ENCODE measurements at regions not wholly inside any gene's neighbourhood (a gene's known extent, or its start where the extent isn't known, plus 50 kb on each side); places are given as distances from the start of the nearest gene placed in this dataset.

DNA sequence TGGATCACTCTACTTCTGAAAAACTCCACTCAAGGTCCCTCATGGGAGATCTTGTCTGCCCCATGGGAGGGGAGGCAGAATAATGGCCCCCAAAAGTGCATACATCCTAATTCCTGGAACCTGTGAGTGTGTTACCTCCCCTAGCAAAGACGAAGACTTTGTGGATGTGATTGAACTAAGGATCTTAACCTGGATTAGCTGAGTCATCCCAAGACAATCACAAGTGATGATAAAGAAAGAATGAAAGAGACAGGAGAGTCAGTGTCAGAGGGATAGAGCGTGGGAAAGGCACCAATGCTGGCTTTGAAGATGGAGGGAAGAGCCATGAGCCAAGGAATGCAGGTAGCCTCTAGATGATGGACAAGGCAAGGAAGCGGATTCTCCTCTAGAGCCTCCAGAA lies 374.7 kb upstream of the DYNLRB2 start:
- Histone ChIP-seq H3K79me2 (ENCODE audit: low read length) (no peaks in the 10 kb centered on the region), H3K9ac (ENCODE audit: low read length) (no peak overlapping the region), H3K36me3 (ENCODE audit: low read depth, low read length) (no peaks in the 10 kb centered on the region), H3K4me2 (ENCODE audit: low read length) (no peak overlapping the region), H3K27me3 (ENCODE audit: low read length) (no peaks in the 10 kb centered on the region), H3K27ac (ENCODE audit: low read length) (no peak overlapping the region), H3K4me3 (ENCODE audit: low read length) (no peak overlapping the region), H3K9me3 (ENCODE audit: low read length) (no peaks in the 10 kb centered on the region), H4K20me1 (ENCODE audit: low read length) (no peaks in the 10 kb centered on the region), H3F3A (ENCODE audit: low read length, unreplicated experiment) (no peaks in the 10 kb centered on the region), H3K9me2 (replicated peaks; ENCODE audit: low read length) (no peaks in the 10 kb centered on the region), H2AFZ (ENCODE audit: low read length) (no peak overlapping the region), H3K4me1 (ENCODE audit: insufficient read depth, low read length) (no peaks in the 10 kb centered on the region)
- TF ChIP-seq EZH2phosphoT487 (IDR thresholded peaks at IDR 0.05; ENCODE audit: borderline replicate concordance, low read length) (no peak), EZH2 (IDR thresholded peaks at IDR 0.05; ENCODE audit: low read length, unreplicated experiment) (no peak)
- TF ChIP-seq, protein P1, sequence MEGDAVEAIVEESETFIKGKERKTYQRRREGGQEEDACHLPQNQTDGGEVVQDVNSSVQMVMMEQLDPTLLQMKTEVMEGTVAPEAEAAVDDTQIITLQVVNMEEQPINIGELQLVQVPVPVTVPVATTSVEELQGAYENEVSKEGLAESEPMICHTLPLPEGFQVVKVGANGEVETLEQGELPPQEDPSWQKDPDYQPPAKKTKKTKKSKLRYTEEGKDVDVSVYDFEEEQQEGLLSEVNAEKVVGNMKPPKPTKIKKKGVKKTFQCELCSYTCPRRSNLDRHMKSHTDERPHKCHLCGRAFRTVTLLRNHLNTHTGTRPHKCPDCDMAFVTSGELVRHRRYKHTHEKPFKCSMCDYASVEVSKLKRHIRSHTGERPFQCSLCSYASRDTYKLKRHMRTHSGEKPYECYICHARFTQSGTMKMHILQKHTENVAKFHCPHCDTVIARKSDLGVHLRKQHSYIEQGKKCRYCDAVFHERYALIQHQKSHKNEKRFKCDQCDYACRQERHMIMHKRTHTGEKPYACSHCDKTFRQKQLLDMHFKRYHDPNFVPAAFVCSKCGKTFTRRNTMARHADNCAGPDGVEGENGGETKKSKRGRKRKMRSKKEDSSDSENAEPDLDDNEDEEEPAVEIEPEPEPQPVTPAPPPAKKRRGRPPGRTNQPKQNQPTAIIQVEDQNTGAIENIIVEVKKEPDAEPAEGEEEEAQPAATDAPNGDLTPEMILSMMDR (conservative IDR thresholded peaks at IDR 0.05; ENCODE audit: low read depth, low read length) = no peak
- ChIA-PET POLR2A (ENCODE audit: unreplicated experiment) (no interaction called here), CTCF (no interaction called here)
- intact Hi-C loops (cut with micrococcal nuclease) = no loop called here
- ATAC-seq (no peak), DNase-seq (no peak)
- BruUV-seq (replicated peaks) = no TSS peak

DNA sequence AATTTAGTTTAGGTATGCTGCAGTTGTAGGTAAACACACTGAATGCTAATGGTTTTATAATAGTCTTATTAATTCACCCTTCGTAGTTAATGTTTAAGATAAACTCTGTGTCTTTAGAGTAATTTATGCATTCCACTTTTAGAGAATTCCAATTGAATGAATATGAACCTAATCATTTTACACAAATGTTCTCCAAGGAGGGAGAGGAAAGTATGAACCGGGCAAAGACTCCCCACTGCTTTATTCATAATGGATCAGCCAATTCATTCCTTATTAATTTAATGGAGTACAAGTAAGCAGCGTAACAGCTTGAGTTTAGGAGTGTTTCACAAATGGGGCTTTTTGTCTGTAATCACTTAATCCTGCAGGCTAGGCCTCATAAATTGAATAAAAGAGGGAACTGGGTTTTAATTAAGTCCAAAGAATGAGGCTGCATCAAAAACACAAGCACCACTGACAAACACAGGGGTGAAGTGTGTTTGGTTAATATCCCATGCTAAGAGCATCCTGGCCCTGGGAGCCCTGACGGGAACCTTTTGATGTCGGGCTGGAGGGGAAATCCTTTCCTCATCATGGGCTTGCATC lies 375.7 kb upstream of the DYNLRB2 start:
- Histone ChIP-seq H3K9me3 (ENCODE audit: low read length) (no peaks in the 10 kb centered on the region), H3K79me2 (ENCODE audit: low read length) (no peaks in the 10 kb centered on the region), H4K20me1 (ENCODE audit: low read length) (no peaks in the 10 kb centered on the region), H3K4me1 (ENCODE audit: insufficient read depth, low read length) (no peaks in the 10 kb centered on the region), H3K36me3 (ENCODE audit: low read depth, low read length) (no peaks in the 10 kb centered on the region), H3K4me3 (ENCODE audit: low read length) (no peak overlapping the region), H3F3A (ENCODE audit: low read length, unreplicated experiment) (no peaks in the 10 kb centered on the region), H3K27me3 (ENCODE audit: low read length) (no peaks in the 10 kb centered on the region), H3K4me2 (ENCODE audit: low read length) (no peak overlapping the region), H2AFZ (ENCODE audit: low read length) (no peak overlapping the region), H3K9ac (ENCODE audit: low read length) (no peak overlapping the region), H3K27ac (ENCODE audit: low read length) (no peak overlapping the region), H3K9me2 (replicated peaks; ENCODE audit: low read length) (no peaks in the 10 kb centered on the region)
- ChIA-PET CTCF (no interaction called here), POLR2A (ENCODE audit: unreplicated experiment) (no interaction called here)
- no peak for ATAC-seq
- BruUV-seq (replicated peaks) = no TSS peak
- intact Hi-C loops (cut with micrococcal nuclease) = no loop called here
- no peak for TF ChIP-seq EZH2 (IDR thresholded peaks at IDR 0.05; ENCODE audit: low read length, unreplicated experiment)
- TF ChIP-seq EZH2phosphoT487 (IDR thresholded peaks at IDR 0.05; ENCODE audit: borderline replicate concordance, low read length) = no peak
- TF ChIP-seq, protein P1 (conservative IDR thresholded peaks at IDR 0.05; ENCODE audit: low read depth, low read length) = no peak
- no peak for DNase-seq

DNA sequence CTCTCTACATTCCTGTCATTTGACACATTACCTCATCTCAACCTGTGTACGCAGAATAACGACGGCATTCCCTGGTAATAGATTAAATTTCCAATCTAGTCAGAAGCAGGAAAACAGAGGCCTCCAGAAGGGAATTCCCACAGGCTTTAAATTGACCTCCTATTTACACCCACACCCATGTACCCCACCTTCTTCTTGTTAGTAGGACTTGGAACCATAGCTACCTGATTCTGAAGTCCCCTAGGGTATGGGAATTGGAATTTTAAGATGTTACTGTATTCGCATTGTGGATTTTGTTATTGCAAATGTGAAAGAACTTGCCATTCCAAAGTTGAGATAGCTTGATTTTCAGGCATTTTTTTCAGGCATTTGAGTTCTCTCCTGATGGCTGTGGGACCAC lies 377.5 kb upstream of the DYNLRB2 start:
- intact Hi-C loops (cut with micrococcal nuclease) = no loop called here
- H3K27ac ChIP-seq (ENCODE audit: low read length) = no peak overlapping the region
- no peaks in the 10 kb centered on the region for H3K9me2 ChIP-seq (replicated peaks; ENCODE audit: low read length)
- no peaks in the 10 kb centered on the region for H3K4me1 ChIP-seq (ENCODE audit: insufficient read depth, low read length)
- H4K20me1 ChIP-seq (ENCODE audit: low read length) = no peaks in the 10 kb centered on the region
- no peak overlapping the region for H3K4me3 ChIP-seq (ENCODE audit: low read length)
- CTCF ChIA-PET = no interaction called here
- H3K9ac ChIP-seq (ENCODE audit: low read length) = no peak overlapping the region
- H3K79me2 ChIP-seq (ENCODE audit: low read length) = no peaks in the 10 kb centered on the region
- ATAC-seq (no peak), DNase-seq (no peak)
- no peak overlapping the region for H2AFZ ChIP-seq (ENCODE audit: low read length)
- no peak for TF ChIP-seq EZH2 (IDR thresholded peaks at IDR 0.05; ENCODE audit: low read length, unreplicated experiment)
- POLR2A ChIA-PET (ENCODE audit: unreplicated experiment) = no interaction called here
- no peaks in the 10 kb centered on the region for H3K27me3 ChIP-seq (ENCODE audit: low read length)
- H3K9me3 ChIP-seq (ENCODE audit: low read length) = no peaks in the 10 kb centered on the region
- no TSS peak for BruUV-seq (replicated peaks)
- H3K4me2 ChIP-seq (ENCODE audit: low read length) = no peak overlapping the region
- H3K36me3 ChIP-seq (ENCODE audit: low read depth, low read length) = no peaks in the 10 kb centered on the region
- H3F3A ChIP-seq (ENCODE audit: low read length, unreplicated experiment) = no peaks in the 10 kb centered on the region

Data from PC-3 (cell line).